ENCODE measurements at regions not wholly inside any gene's neighbourhood (a gene's known extent, or its start where the extent isn't known, plus 50 kb on each side); places are given as distances from the start of the nearest gene placed in this dataset.
A peak's percentile ranks its signal among the peaks of the same experiment; 100 is the strongest.

DNA sequence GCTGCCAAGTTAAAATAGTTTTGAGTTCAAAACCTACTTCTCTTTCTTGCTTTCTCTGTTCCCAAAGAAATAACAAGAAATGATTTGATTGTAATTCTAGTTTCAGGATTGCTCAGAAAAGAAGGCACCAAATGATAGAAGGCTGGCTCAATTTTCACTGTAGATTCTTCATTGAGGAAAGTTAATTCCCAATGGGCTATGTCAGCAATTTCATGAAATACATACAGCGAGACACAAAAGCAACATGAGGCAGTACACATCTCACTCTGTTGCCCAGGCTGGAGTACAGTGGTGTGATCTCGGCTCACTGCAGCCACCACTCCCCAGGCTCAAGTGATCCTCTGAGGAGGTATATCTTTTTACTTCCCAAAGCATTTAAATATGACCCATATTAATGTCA, 1659.9 kb upstream of the C9orf72 start:
- no peak overlapping the region for H3K9ac ChIP-seq (ENCODE audit: insufficient read depth, low read depth, low read length)
- no TSS peak for BruUV-seq (replicated peaks)
- in situ Hi-C loops (cut with HindIII; ENCODE audit: extremely low pct_ligation_motif_present, low pct_unique_long_range_greater_than_20kb) (no loop called here), intact Hi-C loops (cut with micrococcal nuclease; ENCODE audit: unreplicated experiment) (no loop called here)
- ChIA-PET POLR2A (no interaction called here), CTCF (ENCODE audit: low intra/inter-chr PET ratio, low total read pairs) (no interaction called here)
- H3K4me1 ChIP-seq (ENCODE audit: insufficient read depth, low read length), result no peaks in the 10 kb centered on the region
- no peak for ATAC-seq
- no peaks in the 10 kb centered on the region for H3K27me3 ChIP-seq (ENCODE audit: control insufficient read depth in 1 of 2, insufficient read depth in 2 of 2, low read length in 2 of 2)
- no peak overlapping the region for H2AFZ ChIP-seq (ENCODE audit: low read length)
- no peak for FAIRE-seq
- no peak overlapping the region for H3K27ac ChIP-seq (ENCODE audit: extremely low read length, insufficient read depth, low read length)
- no peak overlapping the region for H3K4me3 ChIP-seq (replicated peaks in 1 of 3; ENCODE audit: insufficient read depth in 1 of 3, low read depth in 2 of 3, low read length in 3 of 3)
- no peak overlapping the region for H3K4me2 ChIP-seq (ENCODE audit: low read depth, low read length)
- WGBS (ENCODE audit: low lambda C conversion rate), result 0% methylated on average over 2 of the region's 2 CpGs
- no peaks in the 10 kb centered on the region for H4K20me1 ChIP-seq (ENCODE audit: insufficient read depth, low read length)
- H3K9me3 ChIP-seq (ENCODE audit: low read length), result no peaks in the 10 kb centered on the region
- DNase-seq (ENCODE audit: low spot score), result no peak
- H3K36me3 ChIP-seq (replicated peaks in 1 of 2; ENCODE audit: control insufficient read depth in 1 of 2, insufficient read depth in 2 of 2, low read length in 2 of 2), result no peaks in the 10 kb centered on the region
- TF ChIP-seq MAFF (IDR thresholded peaks at IDR 0.05; ENCODE audit: low read depth, low read length), result peak; percentile 47; the same call in 1 of the 2 replicates
- TF ChIP-seq, protein P1, sequence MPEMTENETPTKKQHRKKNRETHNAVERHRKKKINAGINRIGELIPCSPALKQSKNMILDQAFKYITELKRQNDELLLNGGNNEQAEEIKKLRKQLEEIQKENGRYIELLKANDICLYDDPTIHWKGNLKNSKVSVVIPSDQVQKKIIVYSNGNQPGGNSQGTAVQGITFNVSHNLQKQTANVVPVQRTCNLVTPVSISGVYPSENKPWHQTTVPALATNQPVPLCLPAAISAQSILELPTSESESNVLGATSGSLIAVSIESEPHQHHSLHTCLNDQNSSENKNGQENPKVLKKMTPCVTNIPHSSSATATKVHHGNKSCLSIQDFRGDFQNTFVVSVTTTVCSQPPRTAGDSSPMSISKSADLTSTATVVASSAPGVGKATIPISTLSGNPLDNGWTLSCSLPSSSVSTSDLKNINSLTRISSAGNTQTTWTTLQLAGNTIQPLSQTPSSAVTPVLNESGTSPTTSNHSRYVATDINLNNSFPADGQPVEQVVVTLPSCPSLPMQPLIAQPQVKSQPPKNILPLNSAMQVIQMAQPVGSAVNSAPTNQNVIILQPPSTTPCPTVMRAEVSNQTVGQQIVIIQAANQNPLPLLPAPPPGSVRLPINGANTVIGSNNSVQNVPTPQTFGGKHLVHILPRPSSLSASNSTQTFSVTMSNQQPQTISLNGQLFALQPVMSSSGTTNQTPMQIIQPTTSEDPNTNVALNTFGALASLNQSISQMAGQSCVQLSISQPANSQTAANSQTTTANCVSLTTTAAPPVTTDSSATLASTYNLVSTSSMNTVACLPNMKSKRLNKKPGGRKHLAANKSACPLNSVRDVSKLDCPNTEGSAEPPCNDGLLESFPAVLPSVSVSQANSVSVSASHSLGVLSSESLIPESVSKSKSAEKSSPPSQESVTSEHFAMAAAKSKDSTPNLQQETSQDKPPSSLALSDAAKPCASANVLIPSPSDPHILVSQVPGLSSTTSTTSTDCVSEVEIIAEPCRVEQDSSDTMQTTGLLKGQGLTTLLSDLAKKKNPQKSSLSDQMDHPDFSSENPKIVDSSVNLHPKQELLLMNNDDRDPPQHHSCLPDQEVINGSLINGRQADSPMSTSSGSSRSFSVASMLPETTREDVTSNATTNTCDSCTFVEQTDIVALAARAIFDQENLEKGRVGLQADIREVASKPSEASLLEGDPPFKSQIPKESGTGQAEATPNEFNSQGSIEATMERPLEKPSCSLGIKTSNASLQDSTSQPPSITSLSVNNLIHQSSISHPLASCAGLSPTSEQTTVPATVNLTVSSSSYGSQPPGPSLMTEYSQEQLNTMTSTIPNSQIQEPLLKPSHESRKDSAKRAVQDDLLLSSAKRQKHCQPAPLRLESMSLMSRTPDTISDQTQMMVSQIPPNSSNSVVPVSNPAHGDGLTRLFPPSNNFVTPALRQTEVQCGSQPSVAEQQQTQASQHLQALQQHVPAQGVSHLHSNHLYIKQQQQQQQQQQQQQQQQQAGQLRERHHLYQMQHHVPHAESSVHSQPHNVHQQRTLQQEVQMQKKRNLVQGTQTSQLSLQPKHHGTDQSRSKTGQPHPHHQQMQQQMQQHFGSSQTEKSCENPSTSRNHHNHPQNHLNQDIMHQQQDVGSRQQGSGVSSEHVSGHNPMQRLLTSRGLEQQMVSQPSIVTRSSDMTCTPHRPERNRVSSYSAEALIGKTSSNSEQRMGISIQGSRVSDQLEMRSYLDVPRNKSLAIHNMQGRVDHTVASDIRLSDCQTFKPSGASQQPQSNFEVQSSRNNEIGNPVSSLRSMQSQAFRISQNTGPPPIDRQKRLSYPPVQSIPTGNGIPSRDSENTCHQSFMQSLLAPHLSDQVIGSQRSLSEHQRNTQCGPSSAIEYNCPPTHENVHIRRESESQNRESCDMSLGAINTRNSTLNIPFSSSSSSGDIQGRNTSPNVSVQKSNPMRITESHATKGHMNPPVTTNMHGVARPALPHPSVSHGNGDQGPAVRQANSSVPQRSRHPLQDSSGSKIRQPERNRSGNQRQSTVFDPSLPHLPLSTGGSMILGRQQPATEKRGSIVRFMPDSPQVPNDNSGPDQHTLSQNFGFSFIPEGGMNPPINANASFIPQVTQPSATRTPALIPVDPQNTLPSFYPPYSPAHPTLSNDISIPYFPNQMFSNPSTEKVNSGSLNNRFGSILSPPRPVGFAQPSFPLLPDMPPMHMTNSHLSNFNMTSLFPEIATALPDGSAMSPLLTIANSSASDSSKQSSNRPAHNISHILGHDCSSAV (CRISPR knock-in tag; IDR thresholded peaks at IDR 0.05; ENCODE audit: borderline replicate concordance), result no peak
- TF ChIP-seq MAFK (conservative IDR thresholded peaks at IDR 0.05 in 1 of 2, IDR thresholded peaks at IDR 0.05 in 1 of 2; ENCODE audit: low read length in 2 of 2), result peak; percentile 44 to 52
- TF ChIP-seq ZNF777 (CRISPR knock-in tag; IDR thresholded peaks at IDR 0.05), result no peak
- no peaks in the 10 kb centered on the region for H3K79me2 ChIP-seq (ENCODE audit: insufficient read depth, low read length)
